ENCODE measurements at regions not wholly inside any gene's neighbourhood (a gene's known extent, or its start where the extent isn't known, plus 50 kb on each side); places are given as distances from the start of the nearest gene placed in this dataset.

GRCh38 chr3:74921676-74922075 lies 307.2 kb upstream of the CNTN3 start:
- no peak for TF ChIP-seq CTCF (IDR thresholded peaks at IDR 0.05)

GRCh38 chr3:74920721-74921350 lies 306.4 kb upstream of the CNTN3 start:
- Mint-ChIP-seq H3K9me3 (ENCODE audit: low read depth) (no peaks in the 10 kb centered on the region), H3K4me3 (ENCODE audit: unreplicated experiment) (no peak overlapping the region), H3K4me1 (ENCODE audit: low read depth) (no peaks in the 10 kb centered on the region), H3K27me3 (ENCODE audit: low read depth) (peaks cover 2% of the 10 kb centered on the region), H3K36me3 (ENCODE audit: low read depth) (no peaks in the 10 kb centered on the region), H3K27ac (ENCODE audit: unreplicated experiment) (no peak overlapping the region)
- DNase-seq (ENCODE audit: low spot score): no peak
- no peak for TF ChIP-seq CTCF (IDR thresholded peaks at IDR 0.05)

More at GRCh38 chr3:74921676-74922075, 307.2 kb upstream of the CNTN3 start:
- Mint-ChIP-seq H3K4me3 (ENCODE audit: unreplicated experiment) (no peak overlapping the region), H3K27ac (ENCODE audit: unreplicated experiment) (no peak overlapping the region), H3K9me3 (ENCODE audit: low read depth) (no peaks in the 10 kb centered on the region), H3K27me3 (ENCODE audit: low read depth) (peaks cover 2% of the 10 kb centered on the region), H3K36me3 (ENCODE audit: low read depth) (no peaks in the 10 kb centered on the region), H3K4me1 (ENCODE audit: low read depth) (no peaks in the 10 kb centered on the region)
- no peak for DNase-seq (ENCODE audit: low spot score)

GRCh38 chr3:74916696-74917095 lies 302.2 kb upstream of the CNTN3 start:
- no peak overlapping the region for H3K27ac Mint-ChIP-seq (ENCODE audit: unreplicated experiment)
- no peaks in the 10 kb centered on the region for H3K9me3 Mint-ChIP-seq (ENCODE audit: low read depth)
- peaks cover 2% of the 10 kb centered on the region for H3K27me3 Mint-ChIP-seq (ENCODE audit: low read depth)
- no peaks in the 10 kb centered on the region for H3K36me3 Mint-ChIP-seq (ENCODE audit: low read depth)
- H3K4me1 Mint-ChIP-seq (ENCODE audit: low read depth): no peaks in the 10 kb centered on the region
- no peak overlapping the region for H3K4me3 Mint-ChIP-seq (ENCODE audit: unreplicated experiment)
- no peak for TF ChIP-seq CTCF (IDR thresholded peaks at IDR 0.05)
- DNase-seq (ENCODE audit: low spot score): no peak

- Mint-ChIP-seq H3K9me3 (ENCODE audit: low read depth) (peaks cover 10% of the 10 kb centered on the region), H3K36me3 (ENCODE audit: low read depth) (no peaks in the 10 kb centered on the region), H3K4me3 (ENCODE audit: unreplicated experiment) (no peak overlapping the region), H3K4me1 (ENCODE audit: low read depth) (no peaks in the 10 kb centered on the region), H3K27ac (ENCODE audit: unreplicated experiment) (no peak overlapping the region), H3K27me3 (ENCODE audit: low read depth) (no peaks in the 10 kb centered on the region)
- TF ChIP-seq CTCF (IDR thresholded peaks at IDR 0.05): no peak
- no peak for DNase-seq (ENCODE audit: low spot score)
Observed at GRCh38 chr3:74906181-74906580, 291.7 kb upstream of the CNTN3 start.

- Mint-ChIP-seq H3K4me3 (ENCODE audit: unreplicated experiment) (no peak overlapping the region), H3K27ac (ENCODE audit: unreplicated experiment) (no peak overlapping the region), H3K36me3 (ENCODE audit: low read depth) (no peaks in the 10 kb centered on the region), H3K27me3 (ENCODE audit: low read depth) (no peaks in the 10 kb centered on the region), H3K4me1 (ENCODE audit: low read depth) (no peaks in the 10 kb centered on the region), H3K9me3 (ENCODE audit: low read depth) (peaks cover 11% of the 10 kb centered on the region)
- no peak for TF ChIP-seq CTCF (IDR thresholded peaks at IDR 0.05)
- DNase-seq (ENCODE audit: low spot score): no peak
Observed at GRCh38 chr3:74905478-74905877, 291.0 kb upstream of the CNTN3 start.
